HepG2 (cell line): ENCODE measurements at regions not wholly inside any gene's neighbourhood (a gene's known extent, or its start where the extent isn't known, plus 50 kb on each side); places are given as distances from the start of the nearest gene placed in this dataset.

Experiments
- ATAC-seq: fragments of 200-7000 bp; cut with Tn5 transposase; 3 replicates; pipeline ENCODE4 v1.9.1; 2020; ENCODE audit warnings: mild to moderate bottlenecking, moderate library complexity
- BruUV-seq: library from RNA; stranded (reverse); fragments of 400-500 nt; replicated peaks from 2 replicates; lab custom pipeline; 2021; lab: Mats Ljungman, UMichigan
- CTCF ChIA-PET: fragments of 300-600 bp; formaldehyde crosslinking; extraction: SDS; loops from one replicate; lab custom pipeline; 2021; ENCODE audit warnings: low total read pairs, inconsistent platforms, low intra/inter-chr PET ratio; lab: Yijun Ruan, JAX
- POLR2A ChIA-PET: fragments of 350-600 bp; sonication (Branson Sonifier 250); formaldehyde crosslinking; loops from one replicate; lab custom pipeline; 2020; ENCODE audit warnings: antibody characterized with exemption, inconsistent platforms; lab: Yijun Ruan, JAX
- DNase-seq: peaks from one replicate; pipeline ENCODE4 v3.0.0-alpha.2; 2015; ENCODE audit warnings: low spot score
- FAIRE-seq: peaks from 3 replicates; lab custom pipeline; 2011; peaks lifted over from hg19 to GRCh38; lab: Jason Lieb, UNC
- H2AFZ ChIP-seq: one replicate; pipeline ENCODE4 v1.6.1; 2011; ENCODE audit warnings: low read length, inconsistent platforms
- H3K27ac ChIP-seq: fragments of 300-600 bp; 3 replicates; pipeline ENCODE4 v1.8.0; 2011; ENCODE audit warnings: mixed run types, mild to moderate bottlenecking, mixed read lengths, low read length, inconsistent platforms; ENCODE audit not compliant: insufficient read depth; ENCODE audit errors: extremely low read length
- H3K27me3 ChIP-seq, 2 experiments: fragments of 200-600 bp in 1 of 2; 2 replicates in 1 of 2; 3 replicates in 1 of 2; pipeline versions ENCODE4 v1.6.0 to v1.8.0; 2011; ENCODE audit warnings: low read length in 2 of 2, mild to moderate bottlenecking in 2 of 2, moderate library complexity in 2 of 2, inconsistent platforms in 1 of 2; ENCODE audit not compliant: insufficient read depth in 2 of 2, control insufficient read depth in 1 of 2
- H3K36me3 ChIP-seq, 2 experiments: fragments of 200-600 bp in 1 of 2; replicated peaks in 1 of 2; 2 replicates in 1 of 2; 3 replicates in 1 of 2; pipeline versions ENCODE4 v1.5.1 to v1.8.0; 2011; ENCODE audit warnings: low read length in 2 of 2, inconsistent platforms in 1 of 2; ENCODE audit not compliant: insufficient read depth in 2 of 2, control insufficient read depth in 1 of 2
- H3K4me1 ChIP-seq: 2 replicates; pipeline ENCODE4 v1.5.1; 2012; ENCODE audit warnings: low read length, inconsistent platforms; ENCODE audit not compliant: insufficient read depth
- H3K4me2 ChIP-seq: 2 replicates; pipeline ENCODE4 v1.6.0; 2011; ENCODE audit warnings: low read depth, low read length, inconsistent platforms
- H3K4me3 ChIP-seq, 3 experiments: fragments of 200-600 bp in 1 of 3; sonication (generic), shearing (Covaris generic) in 1 of 3; replicated peaks in 1 of 3; 2 replicates each; pipeline ENCODE4 v1.5.1; 2011 to 2016; ENCODE audit warnings: low read length in 3 of 3, inconsistent platforms in 2 of 3, low read depth in 2 of 3, mild to moderate bottlenecking in 2 of 3, control low read depth in 1 of 3, mixed read lengths in 1 of 3; ENCODE audit not compliant: insufficient read depth in 1 of 3
- H3K79me2 ChIP-seq: one replicate; pipeline ENCODE4 v1.6.1; 2011; ENCODE audit warnings: low read length, inconsistent platforms; ENCODE audit not compliant: insufficient read depth
- H3K9ac ChIP-seq: 2 replicates; pipeline ENCODE4 v1.6.0; 2011; ENCODE audit warnings: mild to moderate bottlenecking, low read depth, low read length, inconsistent platforms; ENCODE audit not compliant: insufficient read depth
- H3K9me3 ChIP-seq: 2 replicates; pipeline ENCODE4 v1.5.1; 2012; ENCODE audit warnings: mild to moderate bottlenecking, low read length
- H4K20me1 ChIP-seq: 2 replicates; pipeline ENCODE4 v1.6.0; 2011; ENCODE audit warnings: inconsistent platforms, mild to moderate bottlenecking, low read length, moderate library complexity; ENCODE audit not compliant: insufficient read depth
- CBX1 ChIP-seq: IDR thresholded peaks from one replicate; pipeline ENCODE4 v1.6.1; 2016; ENCODE audit warnings: antibody characterized with exemption, low read depth
- MZF1 ChIP-seq: sonication (generic); formaldehyde crosslinking; IDR thresholded peaks from 2 replicates; pipeline ENCODE4 v1.8.1; 2023; ENCODE audit warnings: mild to moderate bottlenecking, missing genetic modification reagents, borderline replicate concordance
- TBX3 ChIP-seq: fragments of 450-650 bp; IDR thresholded peaks from 2 replicates; pipeline ENCODE4 v1.6.1; 2017; ENCODE audit warnings: antibody characterized with exemption, mild to moderate bottlenecking, inconsistent platforms, borderline replicate concordance
- ZNF101 ChIP-seq: sonication (generic); formaldehyde crosslinking; IDR thresholded peaks from 2 replicates; pipeline ENCODE4 v1.4.0; 2020; ENCODE audit warnings: mild to moderate bottlenecking, low read depth, missing genetic modification reagents, borderline replicate concordance
- ZNF260 ChIP-seq: sonication (generic); formaldehyde crosslinking; IDR thresholded peaks from 2 replicates; pipeline ENCODE4 v1.4.0; 2020; ENCODE audit warnings: missing genetic modification reagents, low read depth, mild to moderate bottlenecking, borderline replicate concordance
- ZNF550 ChIP-seq: sonication (generic); formaldehyde crosslinking; IDR thresholded peaks from 2 replicates; pipeline ENCODE4 v1.4.0; 2020; ENCODE audit warnings: mild to moderate bottlenecking, missing genetic modification reagents, borderline replicate concordance
- ZNF572 ChIP-seq: sonication (generic); formaldehyde crosslinking; IDR thresholded peaks from 2 replicates; pipeline ENCODE4 v1.5.1; 2020; ENCODE audit warnings: mild to moderate bottlenecking, missing genetic modification reagents
- ZNF672 ChIP-seq: sonication (generic); formaldehyde crosslinking; IDR thresholded peaks from 2 replicates; pipeline ENCODE4 v1.8.1; 2022; ENCODE audit warnings: missing genetic modification reagents
- in situ Hi-C: cut with HindIII; loops from 2 replicates; pipeline ENCODE4 v1.10.0; 2017; ENCODE audit warnings: low pct_unique_long_range_greater_than_20kb; ENCODE audit not compliant: extremely low pct_ligation_motif_present
- intact Hi-C: fragments of 100-400 bp; cut with micrococcal nuclease; formaldehyde crosslinking; loops from one replicate; pipeline ENCODE4 v1.10.0; 2022; ENCODE audit not compliant: unreplicated experiment
- TF ChIP-seq, protein P1 (sequence below), 2 experiments: sonication (generic) in 1 of 2; formaldehyde crosslinking in 1 of 2; IDR thresholded peaks; 2 replicates each; pipeline versions ENCODE4 v1.5.1 to v1.6.1; 2011 to 2020; ENCODE audit warnings: borderline replicate concordance in 1 of 2, low read depth in 1 of 2, low read length in 1 of 2, mild to moderate bottlenecking in 1 of 2, missing genetic modification reagents in 1 of 2, moderate library complexity in 1 of 2

GRCh38 chr14:71328183-71328582, 420.9 kb downstream of the PCNX1 start:
- DNase-seq: no peak
- H3K9me3 ChIP-seq: no peaks in the 10 kb centered on the region
- ATAC-seq: no peak
- in situ Hi-C loops (no loop called here), intact Hi-C loops (no loop called here)
- FAIRE-seq: no peak
- no TSS peak for BruUV-seq
- ChIA-PET CTCF (no interaction called here), POLR2A (interaction anchor here (1.6 kb wide), 1 partner anchor 8 kb away, joined by 4 read pairs; no protein-coding TSS in a partner anchor)
- H2AFZ ChIP-seq: no peak overlapping the region
- H3K36me3 ChIP-seq: no peaks in the 10 kb centered on the region; a peak in 1 of 5 replicates
- H3K27ac ChIP-seq: no peak overlapping the region
- H3K4me3 ChIP-seq: no peak overlapping the region
- H3K4me1 ChIP-seq: peaks cover 35% of the 10 kb centered on the region
- no peaks in the 10 kb centered on the region for H4K20me1 ChIP-seq
- no peak overlapping the region for H3K4me2 ChIP-seq
- no peak overlapping the region for H3K9ac ChIP-seq
- TF ChIP-seq ZNF672 (no peak), ZNF572 (CRISPR knock-in tag) (no peak), MZF1 (CRISPR knock-in tag) (no peak), ZNF260 (CRISPR knock-in tag) (no peak), ZNF550 (CRISPR knock-in tag) (no peak), ZNF101 (CRISPR knock-in tag) (no peak), TBX3 (no peak), CBX1 (no peak)
- TF ChIP-seq, protein P1, sequence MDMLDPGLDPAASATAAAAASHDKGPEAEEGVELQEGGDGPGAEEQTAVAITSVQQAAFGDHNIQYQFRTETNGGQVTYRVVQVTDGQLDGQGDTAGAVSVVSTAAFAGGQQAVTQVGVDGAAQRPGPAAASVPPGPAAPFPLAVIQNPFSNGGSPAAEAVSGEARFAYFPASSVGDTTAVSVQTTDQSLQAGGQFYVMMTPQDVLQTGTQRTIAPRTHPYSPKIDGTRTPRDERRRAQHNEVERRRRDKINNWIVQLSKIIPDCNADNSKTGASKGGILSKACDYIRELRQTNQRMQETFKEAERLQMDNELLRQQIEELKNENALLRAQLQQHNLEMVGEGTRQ (IDR thresholded peaks at IDR 0.05; ENCODE audit: low read depth, low read length): no peak
- TF ChIP-seq, protein P1 (CRISPR knock-in tag; IDR thresholded peaks at IDR 0.05; ENCODE audit: borderline replicate concordance): no peak
- H3K27me3 ChIP-seq: no peaks in the 10 kb centered on the region
- H3K79me2 ChIP-seq: peaks cover 71% of the 10 kb centered on the region
